ENCODE measurements at regions not wholly inside any gene's neighbourhood (a gene's known extent, or its start where the extent isn't known, plus 50 kb on each side); places are given as distances from the start of the nearest gene placed in this dataset.

- TF ChIP-seq REST (IDR thresholded peaks at IDR 0.05; ENCODE audit: low read depth) (no peak), CEBPB (IDR thresholded peaks at IDR 0.05) (no peak), EP300 (IDR thresholded peaks at IDR 0.05; ENCODE audit: borderline replicate concordance) (no peak), TAF1 (IDR thresholded peaks at IDR 0.05; ENCODE audit: low read depth) (no peak), EGR1 (IDR thresholded peaks at IDR 0.05) (no peak), YY1 (IDR thresholded peaks at IDR 0.05; ENCODE audit: low read depth) (no peak), TCF12 (IDR thresholded peaks at IDR 0.05; ENCODE audit: low read depth) (no peak), ZBTB7A (IDR thresholded peaks at IDR 0.05; ENCODE audit: low read depth) (no peak), FOXM1 (IDR thresholded peaks at IDR 0.05; ENCODE audit: borderline replicate concordance, low read depth) (no peak), RAD21 (IDR thresholded peaks at IDR 0.05; ENCODE audit: low read depth) (no peak), TEAD4 (IDR thresholded peaks at IDR 0.05) (no peak)
- TF ChIP-seq, protein P1, sequence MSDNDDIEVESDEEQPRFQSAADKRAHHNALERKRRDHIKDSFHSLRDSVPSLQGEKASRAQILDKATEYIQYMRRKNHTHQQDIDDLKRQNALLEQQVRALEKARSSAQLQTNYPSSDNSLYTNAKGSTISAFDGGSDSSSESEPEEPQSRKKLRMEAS (IDR thresholded peaks at IDR 0.05) = no peak
Observed at GRCh38 chr14:99118046-99118721, 153.8 kb downstream of the BCL11B start.
